Caco-2 (cell line): ENCODE measurements at regions not wholly inside any gene's neighbourhood (a gene's known extent, or its start where the extent isn't known, plus 50 kb on each side); places are given as distances from the start of the nearest gene placed in this dataset.

ENCODE experiments used
- BruUV-seq: library from RNA; stranded (reverse); fragments of 400-500 nt; replicated peaks from 2 replicates; lab custom pipeline; 2021; lab: Mats Ljungman, UMichigan
- CTCF ChIA-PET: fragments of 300-600 bp; sonication (Branson Sonifier 250); formaldehyde crosslinking; loops from one replicate; lab custom pipeline; 2022; ENCODE audit warnings: antibody characterized with exemption; lab: Charles Lee
- POLR2A ChIA-PET: fragments of 300-600 bp; sonication (Branson Sonifier 250); formaldehyde crosslinking; loops from one replicate; lab custom pipeline; 2022; ENCODE audit warnings: antibody characterized with exemption; lab: Charles Lee
- DNase-seq, 2 experiments: peaks; one replicate each; pipeline versions ENCODE4 v3.0.0 to v3.0.0-alpha.2; 2020 to 2022
- H3K27me3 ChIP-seq: replicated peaks from 2 replicates; pipeline ENCODE4 v1.6.0; 2011; ENCODE audit warnings: low read length; ENCODE audit not compliant: control insufficient read depth, insufficient read depth
- H3K36me3 ChIP-seq: 2 replicates; pipeline ENCODE4 v1.5.1; 2011; ENCODE audit warnings: low read length; ENCODE audit not compliant: control insufficient read depth, insufficient read depth
- H3K4me1 ChIP-seq: fragments of 250-450 bp; sonication (Bioruptor Pico); 2 replicates; pipeline ENCODE4 v1.5.1; 2020; ENCODE audit warnings: mild to moderate bottlenecking
- H3K4me3 ChIP-seq: 2 replicates; pipeline ENCODE4 v1.5.1; 2011; ENCODE audit warnings: low read depth, mild to moderate bottlenecking, control low read depth, low read length
- H3K9me3 ChIP-seq: fragments of 250-450 bp; sonication (Bioruptor Pico); 2 replicates; pipeline ENCODE4 v1.5.1; 2020; ENCODE audit warnings: mild to moderate bottlenecking, moderate library complexity
- H3K27ac Mint-ChIP-seq: one replicate; pipeline ENCODE4 v1.8.0; 2022; ENCODE audit warnings: mixed read lengths; ENCODE audit not compliant: unreplicated experiment
- H3K27me3 Mint-ChIP-seq: one replicate; pipeline ENCODE4 v1.8.0; 2022; ENCODE audit warnings: mixed read lengths; ENCODE audit not compliant: insufficient read depth, unreplicated experiment
- H3K36me3 Mint-ChIP-seq: one replicate; pipeline ENCODE4 v1.8.0; 2022; ENCODE audit warnings: mild to moderate bottlenecking, mixed read lengths; ENCODE audit not compliant: insufficient read depth, unreplicated experiment
- H3K4me1 Mint-ChIP-seq: one replicate; pipeline ENCODE4 v1.8.0; 2022; ENCODE audit warnings: low read depth, mixed read lengths; ENCODE audit not compliant: unreplicated experiment
- H3K4me3 Mint-ChIP-seq: one replicate; pipeline ENCODE4 v1.8.0; 2022; ENCODE audit warnings: mild to moderate bottlenecking, moderate library complexity, mixed read lengths; ENCODE audit not compliant: unreplicated experiment
- H3K9me3 Mint-ChIP-seq: one replicate; pipeline ENCODE4 v1.8.0; 2022; ENCODE audit warnings: mixed read lengths; ENCODE audit not compliant: unreplicated experiment
- intact Hi-C: fragments of 100-400 bp; cut with micrococcal nuclease; formaldehyde crosslinking; loops from one replicate; pipeline ENCODE4 v1.10.0; 2022; ENCODE audit not compliant: unreplicated experiment
- TF ChIP-seq, protein P1 (sequence below), 2 experiments: fragments of 200-600 bp in 1 of 2; IDR thresholded peaks; 1 replicate in 1 of 2; 2 replicates in 1 of 2; pipeline versions ENCODE4 v1.5.1 to v1.8.0; 2011 to 2022; ENCODE audit warnings: antibody characterized with exemption in 1 of 2, control low read depth in 1 of 2, inconsistent platforms in 1 of 2, low read depth in 1 of 2, low read length in 1 of 2, mild to moderate bottlenecking in 1 of 2, moderate library complexity in 1 of 2; ENCODE audit not compliant: insufficient read depth in 1 of 2, severe bottlenecking in 1 of 2, unreplicated experiment in 1 of 2

DNA sequence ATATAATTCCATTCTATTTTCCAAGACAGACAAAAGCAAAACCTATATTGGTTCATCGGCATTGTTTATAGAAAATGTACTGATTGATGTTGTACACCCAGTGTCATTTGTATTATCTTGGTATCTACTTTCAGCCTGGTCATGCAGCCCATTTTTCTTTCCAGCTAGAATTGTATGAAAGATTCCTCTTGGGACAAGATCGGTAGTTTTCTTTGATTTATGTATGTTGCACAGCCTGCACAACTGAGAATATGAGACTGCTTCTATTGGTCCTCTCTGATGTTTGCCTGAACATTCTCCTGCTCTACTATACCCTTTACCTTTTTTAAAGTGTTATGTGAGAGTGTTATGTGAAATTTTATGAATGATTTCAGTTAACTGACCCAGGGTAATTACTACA lies 487.7 kb upstream of the PRR20A start:
- DNase-seq, result no peak
- no peaks in the 10 kb centered on the region for H3K27me3 Mint-ChIP-seq
- intact Hi-C loops, result no loop called here
- no peaks in the 10 kb centered on the region for H3K4me1 Mint-ChIP-seq
- ChIA-PET CTCF (no interaction called here), POLR2A (no interaction called here)
- H3K36me3 Mint-ChIP-seq, result no peaks in the 10 kb centered on the region
- no TSS peak for BruUV-seq
- H3K27ac Mint-ChIP-seq, result no peak overlapping the region
- no peaks in the 10 kb centered on the region for H3K9me3 Mint-ChIP-seq
- Histone ChIP-seq H3K4me1 (no peaks in the 10 kb centered on the region), H3K36me3 (no peaks in the 10 kb centered on the region), H3K27me3 (no peaks in the 10 kb centered on the region), H3K9me3 (no peaks in the 10 kb centered on the region), H3K4me3 (no peak overlapping the region)
- TF ChIP-seq, protein P1, sequence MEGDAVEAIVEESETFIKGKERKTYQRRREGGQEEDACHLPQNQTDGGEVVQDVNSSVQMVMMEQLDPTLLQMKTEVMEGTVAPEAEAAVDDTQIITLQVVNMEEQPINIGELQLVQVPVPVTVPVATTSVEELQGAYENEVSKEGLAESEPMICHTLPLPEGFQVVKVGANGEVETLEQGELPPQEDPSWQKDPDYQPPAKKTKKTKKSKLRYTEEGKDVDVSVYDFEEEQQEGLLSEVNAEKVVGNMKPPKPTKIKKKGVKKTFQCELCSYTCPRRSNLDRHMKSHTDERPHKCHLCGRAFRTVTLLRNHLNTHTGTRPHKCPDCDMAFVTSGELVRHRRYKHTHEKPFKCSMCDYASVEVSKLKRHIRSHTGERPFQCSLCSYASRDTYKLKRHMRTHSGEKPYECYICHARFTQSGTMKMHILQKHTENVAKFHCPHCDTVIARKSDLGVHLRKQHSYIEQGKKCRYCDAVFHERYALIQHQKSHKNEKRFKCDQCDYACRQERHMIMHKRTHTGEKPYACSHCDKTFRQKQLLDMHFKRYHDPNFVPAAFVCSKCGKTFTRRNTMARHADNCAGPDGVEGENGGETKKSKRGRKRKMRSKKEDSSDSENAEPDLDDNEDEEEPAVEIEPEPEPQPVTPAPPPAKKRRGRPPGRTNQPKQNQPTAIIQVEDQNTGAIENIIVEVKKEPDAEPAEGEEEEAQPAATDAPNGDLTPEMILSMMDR (IDR thresholded peaks at IDR 0.05; ENCODE audit: insufficient read depth in 1 of 2, low read depth in 1 of 2, low read length in 1 of 2, severe bottlenecking in 1 of 2, unreplicated experiment in 1 of 2), result no peak
- H3K4me3 Mint-ChIP-seq, result no peak overlapping the region

DNA sequence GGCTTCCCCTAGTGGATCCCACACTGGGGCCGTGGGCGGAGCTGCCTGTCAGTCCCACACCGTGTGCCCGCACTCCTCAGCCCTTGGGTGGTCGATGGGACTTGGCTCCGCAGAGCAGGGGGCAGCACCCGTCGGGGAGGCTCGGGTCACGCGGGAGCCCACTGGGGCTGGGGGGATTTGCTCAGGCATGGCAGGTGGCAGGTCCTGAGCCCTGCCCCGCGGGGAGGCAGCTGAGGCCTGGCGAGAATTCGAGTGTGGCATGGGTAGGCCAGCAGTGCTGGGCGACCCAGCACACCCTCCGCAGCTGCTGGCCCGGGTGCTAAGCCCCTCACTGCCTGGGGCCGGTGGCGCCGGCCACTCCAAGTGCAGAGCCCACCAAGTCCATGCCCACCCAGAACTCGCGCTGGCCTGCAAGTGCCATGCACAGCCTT lies 481.7 kb upstream of the PRR20A start:
- no peak overlapping the region for H3K4me3 ChIP-seq
- no peaks in the 10 kb centered on the region for H3K27me3 ChIP-seq
- Mint-ChIP-seq H3K4me1 (peaks cover 5% of the 10 kb centered on the region), H3K4me3 (no peak overlapping the region), H3K27me3 (no peaks in the 10 kb centered on the region), H3K27ac (no peak overlapping the region), H3K9me3 (no peaks in the 10 kb centered on the region), H3K36me3 (no peaks in the 10 kb centered on the region)
- DNase-seq, result no peak
- BruUV-seq, result no TSS peak
- intact Hi-C loops, result no loop called here
- H3K36me3 ChIP-seq, result no peaks in the 10 kb centered on the region
- ChIA-PET POLR2A (no interaction called here), CTCF (no interaction called here)
- TF ChIP-seq, protein P1 (IDR thresholded peaks at IDR 0.05; ENCODE audit: insufficient read depth in 1 of 2, low read depth in 1 of 2, low read length in 1 of 2, severe bottlenecking in 1 of 2, unreplicated experiment in 1 of 2), result no peak
- 0 out of 2 replicates have a peak, but pooled peaks cover 2% of the 10 kb centered on the region for H3K4me1 ChIP-seq
- H3K9me3 ChIP-seq, result no peaks in the 10 kb centered on the region; the same call in 1 of the 2 replicates

DNA sequence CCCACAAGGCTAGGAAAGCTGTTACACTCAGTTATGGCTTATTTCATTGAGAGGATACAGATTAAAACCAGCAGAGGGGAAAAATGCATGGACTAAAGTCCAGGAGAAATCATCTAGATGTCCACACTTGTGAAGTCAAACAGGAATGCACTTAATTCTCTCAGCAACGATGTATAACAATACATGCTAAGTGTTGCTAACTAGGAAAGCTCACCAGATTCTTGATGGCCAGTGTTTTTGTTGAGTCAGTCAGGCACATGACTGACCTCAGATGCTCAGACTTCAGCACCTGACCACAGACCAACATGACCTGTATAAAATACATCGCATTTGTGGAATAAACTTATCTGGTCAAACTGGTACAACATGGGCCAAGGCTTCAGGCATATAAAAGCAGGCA lies 470.2 kb upstream of the PRR20A start:
- H3K9me3 ChIP-seq, result no peaks in the 10 kb centered on the region

More for the DNA sequence above, 470.2 kb upstream of the PRR20A start:
- Histone ChIP-seq H3K4me1 (no peaks in the 10 kb centered on the region), H3K36me3 (no peaks in the 10 kb centered on the region), H3K27me3 (no peaks in the 10 kb centered on the region), H3K4me3 (no peak overlapping the region)
- BruUV-seq, result no TSS peak
- H3K4me3 Mint-ChIP-seq, result no peak overlapping the region
- no peaks in the 10 kb centered on the region for H3K4me1 Mint-ChIP-seq
- H3K27me3 Mint-ChIP-seq, result no peaks in the 10 kb centered on the region
- ChIA-PET CTCF (no interaction called here), POLR2A (no interaction called here)
- no peak for DNase-seq
- TF ChIP-seq, protein P1 (IDR thresholded peaks at IDR 0.05; ENCODE audit: insufficient read depth in 1 of 2, low read depth in 1 of 2, low read length in 1 of 2, severe bottlenecking in 1 of 2, unreplicated experiment in 1 of 2), result no peak
- intact Hi-C loops, result no loop called here
- no peak overlapping the region for H3K27ac Mint-ChIP-seq
- H3K9me3 Mint-ChIP-seq, result no peaks in the 10 kb centered on the region
- no peaks in the 10 kb centered on the region for H3K36me3 Mint-ChIP-seq
